GOT3 (cell line): ENCODE measurements at regions not wholly inside any gene's neighbourhood (a gene's known extent, or its start where the extent isn't known, plus 50 kb on each side); places are given as distances from the start of the nearest gene placed in this dataset.
"Not testable (repeated sequence)": the region's sequence is repeated elsewhere in the genome, so short reads cannot be mapped to it uniquely, and the experiment has no call there.

ENCODE experiments used
- DNase-seq: peaks from one replicate; lab custom pipeline; 2025; ENCODE audit warnings: mixed read lengths; lab: John Stamatoyannopoulos, UW

GRCh38 chr1:220475608-220476007, 52.3 kb upstream of the MARK1 start:
- not testable (repeated sequence) for DNase-seq

- DNase-seq, result not testable (repeated sequence)
Observed at GRCh38 chr1:220475141-220475540, 52.8 kb upstream of the MARK1 start.

- no peak for DNase-seq
Observed at GRCh38 chr1:220473440-220473839, 54.5 kb upstream of the MARK1 start.

- DNase-seq, result no peak
Observed at GRCh38 chr1:220462752-220463151, 65.2 kb upstream of the MARK1 start.

- no peak for DNase-seq
Observed at GRCh38 chr1:220458936-220459335, 69.0 kb upstream of the MARK1 start.

- DNase-seq, result no peak
Observed at GRCh38 chr1:220457957-220458609, 69.9 kb upstream of the MARK1 start.

- no peak for DNase-seq
Observed at GRCh38 chr1:220455559-220455958, 72.4 kb upstream of the MARK1 start.

- no peak for DNase-seq
Observed at GRCh38 chr1:220454155-220454777, 73.7 kb upstream of the MARK1 start.

- DNase-seq, result no peak
Observed at GRCh38 chr1:220453371-220453770, 74.6 kb upstream of the MARK1 start.

- DNase-seq, result no peak
Observed at GRCh38 chr1:220451532-220451931, 76.4 kb upstream of the MARK1 start.

GRCh38 chr1:220450927-220451326, 77.0 kb upstream of the MARK1 start:
- DNase-seq, result no peak

- DNase-seq, result no peak
Observed at GRCh38 chr1:220448217-220448616, 79.7 kb upstream of the MARK1 start.

- not testable (repeated sequence) for DNase-seq
Observed at GRCh38 chr1:220444586-220444985, 83.3 kb upstream of the MARK1 start.

- DNase-seq, result no peak
Observed at GRCh38 chr1:220441211-220441610, 86.7 kb upstream of the MARK1 start.

GRCh38 chr1:220438741-220439140, 89.2 kb upstream of the MARK1 start:
- no peak for DNase-seq

GRCh38 chr1:220432408-220432807, 95.5 kb upstream of the MARK1 start:
- no peak for DNase-seq

GRCh38 chr1:220431554-220432239, 96.2 kb upstream of the MARK1 start:
- DNase-seq, result no peak

GRCh38 chr1:220430586-220430985, 97.3 kb upstream of the MARK1 start:
- no peak for DNase-seq

GRCh38 chr1:220430059-220430458, 97.9 kb upstream of the MARK1 start:
- no peak for DNase-seq

- DNase-seq, result no peak
Observed at GRCh38 chr1:220426989-220427388, 100.9 kb upstream of the MARK1 start.

- no peak for DNase-seq
Observed at GRCh38 chr1:220425852-220426251, 102.1 kb upstream of the MARK1 start.

GRCh38 chr1:220421508-220421907, 106.4 kb upstream of the MARK1 start:
- DNase-seq, result no peak

GRCh38 chr1:220420726-220421125, 107.2 kb upstream of the MARK1 start:
- DNase-seq, result no peak
